Vagina (tissue), 2 donors: ENCODE measurements at regions not wholly inside any gene's neighbourhood (a gene's known extent, or its start where the extent isn't known, plus 50 kb on each side); places are given as distances from the start of the nearest gene placed in this dataset.

Source experiments
- DNase-seq, 2 donors: peaks; one replicate each; pipeline ENCODE4 v3.0.0-alpha.2; 2017; ENCODE audit errors: extremely low spot score in 2 of 2
- H3K27ac ChIP-seq: fragments of 200-600 bp; sonication (generic); one replicate; pipeline ENCODE4 v1.5.1; 2019
- H3K27me3 ChIP-seq: fragments of 200-600 bp; sonication (generic); one replicate; pipeline ENCODE4 v1.5.1; 2019
- H3K36me3 ChIP-seq, 2 donors: fragments of 200-600 bp; sonication (generic); one replicate each; pipeline ENCODE4 v1.5.1; 2017 to 2019
- H3K4me1 ChIP-seq: fragments of 200-600 bp; sonication (generic); one replicate; pipeline ENCODE4 v1.5.1; 2019
- H3K4me3 ChIP-seq, 2 donors: fragments of 200-600 bp; sonication (generic); 1 replicate in 1 of 2; 2 replicates in 1 of 2; pipeline ENCODE4 v1.5.1; 2016 to 2019
- H3K9me3 ChIP-seq: fragments of 200-600 bp; sonication (generic); one replicate; pipeline ENCODE4 v1.5.1; 2019
- CTCF ChIP-seq, 3 experiments: fragments of 450-650 bp in 2 of 3; fragments of 200-600 bp in 1 of 3; sonication (generic) in 1 of 3; IDR thresholded peaks; one replicate each; pipeline ENCODE4 v1.5.1; 2017 to 2019; ENCODE audit warnings: antibody characterized with exemption in 3 of 3, mild to moderate bottlenecking in 2 of 3, moderate library complexity in 2 of 3
- POLR2A ChIP-seq, 2 donors: fragments of 450-650 bp; IDR thresholded peaks; one replicate each; pipeline ENCODE4 v1.6.1; 2017; ENCODE audit warnings: antibody characterized with exemption in 2 of 2, mild to moderate bottlenecking in 2 of 2, moderate library complexity in 2 of 2
- POLR2AphosphoS5 ChIP-seq, 2 donors: sonication (generic); formaldehyde crosslinking; IDR thresholded peaks; one replicate each; pipeline ENCODE4 v1.9.0; 2017; ENCODE audit warnings: antibody characterized with exemption in 2 of 2, mild to moderate bottlenecking in 2 of 2, low read depth in 1 of 2; ENCODE audit not compliant: insufficient read depth in 1 of 2
- intact Hi-C: fragments of 100-400 bp; cut with DNase I; formaldehyde crosslinking; loops from one replicate; pipeline ENCODE4 v1.15.1; 2023

- TF ChIP-seq POLR2AphosphoS5 (IDR thresholded peaks at IDR 0.05; ENCODE audit: insufficient read depth in 1 of 2, low read depth in 1 of 2): no peak
- no peaks in the 10 kb centered on the region for H3K9me3 ChIP-seq
- no peak overlapping the region for H3K4me3 ChIP-seq
- H3K36me3 ChIP-seq: no peaks in the 10 kb centered on the region
- H3K27me3 ChIP-seq: no peaks in the 10 kb centered on the region
- no peak overlapping the region for H3K27ac ChIP-seq
- intact Hi-C loops: no loop called here
- DNase-seq: no peak
- no peaks in the 10 kb centered on the region for H3K4me1 ChIP-seq
Observed at GRCh38 chrX:128664211-128664610, 612.0 kb upstream of the ACTRT1 start.

- intact Hi-C loops: no loop called here
- Histone ChIP-seq H3K4me3 (no peak overlapping the region), H3K9me3 (no peaks in the 10 kb centered on the region), H3K27me3 (no peaks in the 10 kb centered on the region), H3K27ac (no peak overlapping the region), H3K36me3 (no peaks in the 10 kb centered on the region), H3K4me1 (no peaks in the 10 kb centered on the region)
- DNase-seq: no peak
- no peak for TF ChIP-seq POLR2A (IDR thresholded peaks at IDR 0.05)
- TF ChIP-seq POLR2AphosphoS5 (IDR thresholded peaks at IDR 0.05; ENCODE audit: insufficient read depth in 1 of 2, low read depth in 1 of 2): no peak
- TF ChIP-seq CTCF (IDR thresholded peaks at IDR 0.05): no peak
Observed at GRCh38 chrX:128653524-128654060, 601.4 kb upstream of the ACTRT1 start.

GRCh38 chrX:128650326-128650725 is 598.1 kb upstream of the ACTRT1 start:
- Histone ChIP-seq H3K4me3 (no peak overlapping the region), H3K9me3 (no peaks in the 10 kb centered on the region), H3K27ac (no peak overlapping the region), H3K36me3 (no peaks in the 10 kb centered on the region), H3K27me3 (no peaks in the 10 kb centered on the region), H3K4me1 (no peaks in the 10 kb centered on the region)
- DNase-seq: no peak
- intact Hi-C loops: no loop called here
- TF ChIP-seq POLR2AphosphoS5 (IDR thresholded peaks at IDR 0.05; ENCODE audit: insufficient read depth in 1 of 2, low read depth in 1 of 2): no peak
- TF ChIP-seq POLR2A (IDR thresholded peaks at IDR 0.05): no peak
- TF ChIP-seq CTCF (IDR thresholded peaks at IDR 0.05): no peak

GRCh38 chrX:128634754-128635153 is 582.6 kb upstream of the ACTRT1 start:
- H3K27ac ChIP-seq: no peak overlapping the region
- H3K36me3 ChIP-seq: no peaks in the 10 kb centered on the region
- H3K4me3 ChIP-seq: no peak overlapping the region
- H3K27me3 ChIP-seq: no peaks in the 10 kb centered on the region
- no peaks in the 10 kb centered on the region for H3K4me1 ChIP-seq
- TF ChIP-seq CTCF (IDR thresholded peaks at IDR 0.05) (no peak), POLR2AphosphoS5 (IDR thresholded peaks at IDR 0.05; ENCODE audit: insufficient read depth in 1 of 2, low read depth in 1 of 2) (no peak), POLR2A (IDR thresholded peaks at IDR 0.05) (no peak)
- intact Hi-C loops: no loop called here
- no peak for DNase-seq
- H3K9me3 ChIP-seq: no peaks in the 10 kb centered on the region

GRCh38 chrX:128623361-128623760 is 571.2 kb upstream of the ACTRT1 start:
- Histone ChIP-seq H3K27ac (no peak overlapping the region), H3K27me3 (no peaks in the 10 kb centered on the region), H3K4me3 (no peak overlapping the region), H3K36me3 (no peaks in the 10 kb centered on the region), H3K9me3 (no peaks in the 10 kb centered on the region), H3K4me1 (no peaks in the 10 kb centered on the region)
- intact Hi-C loops: no loop called here
- DNase-seq: no peak
- TF ChIP-seq POLR2A (IDR thresholded peaks at IDR 0.05) (no peak), POLR2AphosphoS5 (IDR thresholded peaks at IDR 0.05; ENCODE audit: insufficient read depth in 1 of 2, low read depth in 1 of 2) (no peak), CTCF (IDR thresholded peaks at IDR 0.05) (no peak)
